PC-3 (cell line): ENCODE measurements at regions not wholly inside any gene's neighbourhood (a gene's known extent, or its start where the extent isn't known, plus 50 kb on each side); places are given as distances from the start of the nearest gene placed in this dataset.

Experiments
- ATAC-seq: fragments of 200-7000 bp; cut with Tn5 transposase; 2 replicates; pipeline ENCODE4 v1.9.1; 2020; ENCODE audit warnings: mild to moderate bottlenecking, moderate library complexity
- BruUV-seq: library from RNA; stranded (reverse); fragments of 400-500 nt; replicated peaks from 2 replicates; lab custom pipeline; 2021; lab: Mats Ljungman, UMichigan
- CTCF ChIA-PET: fragments of 300-600 bp; sonication (Branson Sonifier 250); formaldehyde crosslinking; loops from one replicate; lab custom pipeline; 2022; ENCODE audit warnings: antibody characterized with exemption; lab: Charles Lee
- POLR2A ChIA-PET: fragments of 300-600 bp; sonication (Branson Sonifier 250); formaldehyde crosslinking; loops from one replicate; lab custom pipeline; 2022; ENCODE audit warnings: antibody characterized with exemption; ENCODE audit not compliant: unreplicated experiment; lab: Charles Lee
- DNase-seq: peaks from one replicate; pipeline ENCODE4 v3.0.0-alpha.2; 2015
- H2AFZ ChIP-seq: fragments of 300-600 bp; sonication (generic); 2 replicates; pipeline ENCODE4 v1.6.0; 2016; ENCODE audit warnings: antibody characterized with exemption, low read length
- H3F3A ChIP-seq: fragments of 300-600 bp; sonication (generic); one replicate; pipeline ENCODE4 v1.6.0; 2017; ENCODE audit warnings: antibody characterized with exemption, low read length, control low read depth, mild to moderate bottlenecking; ENCODE audit not compliant: unreplicated experiment
- H3K27ac ChIP-seq: fragments of 300-600 bp; sonication (generic); 2 replicates; pipeline ENCODE4 v1.5.1; 2016; ENCODE audit warnings: mild to moderate bottlenecking, low read length
- H3K27me3 ChIP-seq: fragments of 300-600 bp; sonication (generic); 2 replicates; pipeline ENCODE4 v1.6.1; 2016; ENCODE audit warnings: low read length, mixed read lengths
- H3K36me3 ChIP-seq: fragments of 300-600 bp; sonication (generic); 2 replicates; pipeline ENCODE4 v1.6.1; 2016; ENCODE audit warnings: low read depth, mixed run types, low read length, mixed read lengths
- H3K4me1 ChIP-seq: fragments of 300-600 bp; sonication (generic); 2 replicates; pipeline ENCODE4 v1.5.1; 2016; ENCODE audit warnings: low read length; ENCODE audit not compliant: insufficient read depth
- H3K4me2 ChIP-seq: fragments of 300-600 bp; sonication (generic); 2 replicates; pipeline ENCODE4 v1.6.0; 2016; ENCODE audit warnings: low read length
- H3K4me3 ChIP-seq: fragments of 300-600 bp; sonication (generic); 2 replicates; pipeline ENCODE4 v1.5.1; 2016; ENCODE audit warnings: mild to moderate bottlenecking, low read length, mixed read lengths
- H3K79me2 ChIP-seq: fragments of 300-600 bp; sonication (generic); 2 replicates; pipeline ENCODE4 v1.6.1; 2017; ENCODE audit warnings: low read length, mixed read lengths
- H3K9ac ChIP-seq: fragments of 300-600 bp; sonication (generic); 2 replicates; pipeline ENCODE4 v1.6.0; 2016; ENCODE audit warnings: mild to moderate bottlenecking, low read length
- H3K9me2 ChIP-seq: fragments of 300-600 bp; sonication (generic); replicated peaks from 2 replicates; pipeline ENCODE4 v1.6.1; 2016; ENCODE audit warnings: mixed run types, low read length, mixed read lengths
- H3K9me3 ChIP-seq: fragments of 300-600 bp; sonication (generic); 2 replicates; pipeline ENCODE4 v1.6.1; 2016; ENCODE audit warnings: low read length, mixed read lengths
- H4K20me1 ChIP-seq: fragments of 300-600 bp; sonication (generic); 2 replicates; pipeline ENCODE4 v1.6.1; 2016; ENCODE audit warnings: low read length, mixed read lengths
- CTCF ChIP-seq: fragments of 300-600 bp; sonication (generic); conservative IDR thresholded peaks from 2 replicates; pipeline ENCODE4 v1.5.1; 2017; ENCODE audit warnings: antibody characterized with exemption, low read depth, mild to moderate bottlenecking, low read length
- EZH2 ChIP-seq: fragments of 300-600 bp; sonication (generic); IDR thresholded peaks from one replicate; pipeline ENCODE4 v1.6.1; 2017; ENCODE audit warnings: antibody characterized with exemption, mild to moderate bottlenecking, low read length; ENCODE audit not compliant: unreplicated experiment
- EZH2phosphoT487 ChIP-seq: fragments of 300-600 bp; sonication (generic); IDR thresholded peaks from 2 replicates; pipeline ENCODE4 v1.6.1; 2018; ENCODE audit warnings: mild to moderate bottlenecking, antibody characterized with exemption, low read length, borderline replicate concordance
- intact Hi-C: fragments of 100-400 bp; cut with micrococcal nuclease; formaldehyde crosslinking; loops from 2 replicates; pipeline ENCODE4 v1.9.0; 2023

GRCh38 chr5:11973469-11973868 is 69.2 kb upstream of the CTNND2 start:
- Histone ChIP-seq H3K4me2 (no peak overlapping the region), H3F3A (no peaks in the 10 kb centered on the region), H3K4me3 (no peak overlapping the region), H3K27me3 (no peaks in the 10 kb centered on the region), H2AFZ (no peak overlapping the region), H3K4me1 (peaks cover 6% of the 10 kb centered on the region; the same call in 1 of the 2 replicates), H3K27ac (no peak overlapping the region), H4K20me1 (no peaks in the 10 kb centered on the region), H3K9me2 (no peaks in the 10 kb centered on the region), H3K36me3 (no peaks in the 10 kb centered on the region), H3K9ac (no peak overlapping the region), H3K79me2 (no peaks in the 10 kb centered on the region), H3K9me3 (no peaks in the 10 kb centered on the region)
- no TSS peak for BruUV-seq
- DNase-seq (peak; percentile 90), ATAC-seq (peak; percentile 71)
- intact Hi-C loops, result no loop called here
- ChIA-PET POLR2A (no interaction called here), CTCF (no interaction called here)
- TF ChIP-seq CTCF (no peak), EZH2 (no peak), EZH2phosphoT487 (no peak)

GRCh38 chr5:11963227-11963626 is 59.0 kb upstream of the CTNND2 start:
- H3F3A ChIP-seq, result no peaks in the 10 kb centered on the region
- H3K9me2 ChIP-seq, result no peaks in the 10 kb centered on the region
- ChIA-PET CTCF (no interaction called here), POLR2A (no interaction called here)
- H3K4me1 ChIP-seq, result no peaks in the 10 kb centered on the region
- H3K36me3 ChIP-seq, result no peaks in the 10 kb centered on the region
- no peak for TF ChIP-seq EZH2
- no peak for TF ChIP-seq EZH2phosphoT487
- TF ChIP-seq CTCF, result no peak
- H3K27me3 ChIP-seq, result peaks cover 4% of the 10 kb centered on the region; the same call in 1 of the 2 replicates
- no peaks in the 10 kb centered on the region for H3K79me2 ChIP-seq
- H4K20me1 ChIP-seq, result no peaks in the 10 kb centered on the region
- H3K4me3 ChIP-seq, result no peak overlapping the region
- H3K9me3 ChIP-seq, result no peaks in the 10 kb centered on the region
- H3K4me2 ChIP-seq, result no peak overlapping the region
- H3K9ac ChIP-seq, result no peak overlapping the region
- no peak for DNase-seq
- no TSS peak for BruUV-seq
- intact Hi-C loops, result no loop called here
- no peak for ATAC-seq
- H2AFZ ChIP-seq, result no peak overlapping the region
- H3K27ac ChIP-seq, result no peak overlapping the region

- no TSS peak for BruUV-seq
- Histone ChIP-seq H3K4me1 (no peaks in the 10 kb centered on the region), H2AFZ (no peak overlapping the region), H3K4me2 (no peak overlapping the region), H3K27me3 (peaks cover 8% of the 10 kb centered on the region; the same call in 1 of the 2 replicates), H3K79me2 (no peaks in the 10 kb centered on the region), H3K9me3 (no peaks in the 10 kb centered on the region), H3K4me3 (no peak overlapping the region), H3F3A (no peaks in the 10 kb centered on the region), H3K9ac (no peak overlapping the region), H3K36me3 (no peaks in the 10 kb centered on the region), H3K27ac (no peak overlapping the region), H4K20me1 (no peaks in the 10 kb centered on the region), H3K9me2 (no peaks in the 10 kb centered on the region)
- intact Hi-C loops, result no loop called here
- DNase-seq (no peak), ATAC-seq (no peak)
- TF ChIP-seq EZH2phosphoT487 (no peak), CTCF (no peak), EZH2 (no peak)
- ChIA-PET CTCF (no interaction called here), POLR2A (no interaction called here)
These were observed 57.9 kb upstream of the CTNND2 start for GRCh38 chr5:11962122-11962521.
